GM12878 (cell line): ENCODE measurements at regions not wholly inside any gene's neighbourhood (a gene's known extent, or its start where the extent isn't known, plus 50 kb on each side); places are given as distances from the start of the nearest gene placed in this dataset.

Experiments used
- ATAC-seq: fragments of 200-7000 bp; cut with Tn5 transposase; 3 replicates; pipeline ENCODE4 v1.9.1; 2020; ENCODE audit warnings: mild to moderate bottlenecking, moderate library complexity
- BruUV-seq: library from RNA; stranded (reverse); fragments of 400-500 nt; replicated peaks from 2 replicates; lab custom pipeline; 2021; lab: Mats Ljungman, UMichigan
- CTCF ChIA-PET: fragments of 300-600 bp; sonication (Branson Sonifier 250); formaldehyde crosslinking; extraction: SDS; loops from one replicate; lab custom pipeline; 2021; ENCODE audit warnings: inconsistent platforms; lab: Yijun Ruan, JAX
- POLR2A ChIA-PET: fragments of 350-600 bp; formaldehyde crosslinking; extraction: SDS; loops from one replicate; lab custom pipeline; 2021; ENCODE audit warnings: inconsistent platforms; lab: Charles Lee
- RAD21 ChIA-PET: fragments of 300-600 bp; sonication (Branson Sonifier 250); formaldehyde crosslinking; loops from one replicate; lab custom pipeline; 2023; ENCODE audit warnings: antibody characterized with exemption; ENCODE audit not compliant: unreplicated experiment; lab: Charles Lee
- SMC1A ChIA-PET: fragments of 300-600 bp; sonication (Branson Sonifier 250); formaldehyde crosslinking; loops from one replicate; lab custom pipeline; 2023; ENCODE audit not compliant: unreplicated experiment, uncharacterized antibody; lab: Charles Lee
- DNase-seq: peaks from one replicate; pipeline ENCODE4 v3.0.0-alpha.2; 2011; ENCODE audit warnings: low read depth, low spot score
- FAIRE-seq: peaks from 3 replicates; lab custom pipeline; 2011; peaks lifted over from hg19 to GRCh38; lab: Jason Lieb, UNC
- H2AFZ ChIP-seq: 2 replicates; pipeline ENCODE4 v1.6.0; 2011; ENCODE audit warnings: low read depth, low read length, control low read depth; ENCODE audit not compliant: control insufficient read depth
- H3K27ac ChIP-seq: 2 replicates; pipeline ENCODE4 v1.5.1; 2011; ENCODE audit warnings: control low read depth; ENCODE audit not compliant: control insufficient read depth, insufficient read depth
- H3K27me3 ChIP-seq, 2 experiments: replicated peaks in 1 of 2; 2 replicates each; pipeline versions ENCODE4 v1.6.0 to v1.6.1; 2011; ENCODE audit warnings: low read length in 1 of 2; ENCODE audit not compliant: control insufficient read depth in 2 of 2, insufficient read depth in 2 of 2
- H3K36me3 ChIP-seq, 2 experiments: 2 replicates each; pipeline ENCODE4 v1.5.1; 2011; ENCODE audit warnings: low read length in 1 of 2; ENCODE audit not compliant: control insufficient read depth in 2 of 2, insufficient read depth in 2 of 2
- H3K4me1 ChIP-seq: 2 replicates; pipeline ENCODE4 v1.6.1; 2011; ENCODE audit warnings: mild to moderate bottlenecking, low read length, moderate library complexity, mixed read lengths; ENCODE audit not compliant: control insufficient read depth, insufficient read depth
- H3K4me2 ChIP-seq: 2 replicates; pipeline ENCODE4 v1.6.0; 2011; ENCODE audit warnings: control low read depth; ENCODE audit not compliant: control insufficient read depth, insufficient read depth
- H3K4me3 ChIP-seq: fragments of 200-600 bp; sonication (generic); 2 replicates; pipeline ENCODE4 v1.5.1; 2016
- H3K79me2 ChIP-seq: 2 replicates; pipeline ENCODE4 v1.6.0; 2011; ENCODE audit warnings: low read length; ENCODE audit not compliant: control insufficient read depth, insufficient read depth
- H3K9ac ChIP-seq: 2 replicates; pipeline ENCODE4 v1.8.0; 2011; ENCODE audit warnings: low read length, control low read depth, mixed read lengths; ENCODE audit not compliant: control insufficient read depth, insufficient read depth
- H3K9me3 ChIP-seq: replicated peaks from 3 replicates; pipeline ENCODE4 v1.5.1; 2011; ENCODE audit warnings: mild to moderate bottlenecking, low read length; ENCODE audit not compliant: control insufficient read depth, insufficient read depth
- H4K20me1 ChIP-seq: 2 replicates; pipeline ENCODE4 v1.6.0; 2011; ENCODE audit not compliant: control insufficient read depth, insufficient read depth
- BMI1 ChIP-seq: fragments of 450-650 bp; IDR thresholded peaks from 2 replicates; pipeline ENCODE4 v1.6.1; 2016; ENCODE audit warnings: mild to moderate bottlenecking, moderate library complexity, borderline replicate concordance
- ESRRA ChIP-seq: IDR thresholded peaks from 2 replicates; pipeline ENCODE4 v1.6.1; 2012; ENCODE audit warnings: mild to moderate bottlenecking, low read length, improper control_type of control experiment
- KDM1A ChIP-seq: fragments of 200-600 bp; sonication (generic); IDR thresholded peaks from 2 replicates; pipeline ENCODE4 v1.6.1; 2016; ENCODE audit warnings: borderline replicate concordance
- MXI1 ChIP-seq: fragments of 150-350 bp; IDR thresholded peaks from 2 replicates; pipeline ENCODE4 v1.6.1; 2011; ENCODE audit warnings: low read depth, mild to moderate bottlenecking, inconsistent platforms, low read length, improper control_type of control experiment
- NBN ChIP-seq: fragments of 450-650 bp; IDR thresholded peaks from 2 replicates; pipeline ENCODE4 v1.6.1; 2016
- PRDM15 ChIP-seq: fragments of 450-650 bp; formaldehyde crosslinking; IDR thresholded peaks from 2 replicates; pipeline ENCODE4 v1.4.0; 2020; ENCODE audit warnings: mild to moderate bottlenecking, moderate library complexity
- SIX5 ChIP-seq: IDR thresholded peaks from 2 replicates; pipeline ENCODE4 v1.6.1; 2011; ENCODE audit warnings: mild to moderate bottlenecking, low read depth, low read length, moderate library complexity; ENCODE audit not compliant: severe bottlenecking
- TCF12 ChIP-seq: IDR thresholded peaks from 2 replicates; pipeline ENCODE4 v1.6.1; 2011; ENCODE audit warnings: low read depth, mild to moderate bottlenecking, low read length
- WRNIP1 ChIP-seq: IDR thresholded peaks from 2 replicates; pipeline ENCODE4 v1.6.1; 2011; ENCODE audit warnings: low read depth, low read length, improper control_type of control experiment, borderline replicate concordance
- YY1 ChIP-seq: IDR thresholded peaks from 2 replicates; pipeline ENCODE4 v1.6.1; 2011; ENCODE audit warnings: low read depth, mild to moderate bottlenecking, low read length
- ZNF207 ChIP-seq: fragments of 450-650 bp; IDR thresholded peaks from 2 replicates; pipeline ENCODE4 v1.6.1; 2014; ENCODE audit warnings: antibody characterized with exemption, mild to moderate bottlenecking, borderline replicate concordance
- ZNF592 ChIP-seq: fragments of 450-650 bp; IDR thresholded peaks from 2 replicates; pipeline ENCODE4 v1.6.1; 2017; ENCODE audit warnings: mild to moderate bottlenecking, moderate library complexity
- WGBS: methylation state at CpG from one replicate; pipeline ENCODE4 v1.1.6; 2016; ENCODE audit warnings: low lambda C conversion rate; ENCODE audit not compliant: insufficient replicate concordance, insufficient coverage; ENCODE audit errors: missing lambda C conversion rate; 5-methylcytosine and 5-hydroxymethylcytosine counted together
- in situ Hi-C: fragments of 300-500 bp; cut with MboI; formaldehyde crosslinking; loops from 9 replicates; pipeline ENCODE4 v1.14.3; 2018; ENCODE audit warnings: mixed read lengths
- intact Hi-C: fragments of 100-400 bp; cut with micrococcal nuclease; formaldehyde crosslinking; loops from one replicate; pipeline ENCODE4 v1.14.2; 2022; ENCODE audit not compliant: unreplicated experiment

- TF ChIP-seq NBN (no peak), YY1 (no peak), ZNF207 (no peak), WRNIP1 (no peak), ESRRA (no peak), MXI1 (no peak), BMI1 (no peak)
- Histone ChIP-seq H4K20me1 (no peaks in the 10 kb centered on the region), H3K9ac (no peak overlapping the region), H3K4me1 (no peaks in the 10 kb centered on the region), H3K9me3 (no peaks in the 10 kb centered on the region), H3K4me3 (no peak overlapping the region), H3K27ac (no peak overlapping the region), H3K27me3 (no peaks in the 10 kb centered on the region), H2AFZ (no peak overlapping the region), H3K4me2 (no peak overlapping the region), H3K79me2 (no peaks in the 10 kb centered on the region), H3K36me3 (no peaks in the 10 kb centered on the region)
- RAD21 ChIA-PET, result no interaction called here
- FAIRE-seq (no peak), ATAC-seq (no peak), DNase-seq (no peak)
- intact Hi-C loops, result no loop called here
- SMC1A ChIA-PET, result interaction anchor here (1.7 kb wide), 1 partner anchor 11 kb away, joined by 5 read pairs; no protein-coding TSS in a partner anchor
- WGBS, result 0% methylated on average over 2 of the region's 2 CpGs
- CTCF ChIA-PET, result interaction anchor here (0.6 kb wide), 1 partner anchor 107 kb away, joined by 5 read pairs; no protein-coding TSS in a partner anchor
- in situ Hi-C loops, result no loop called here
- BruUV-seq, result no TSS peak
- POLR2A ChIA-PET, result no interaction called here
Measured at GRCh38 chr2:167438206-167438605, 549.9 kb downstream of the XIRP2 start.

- SMC1A ChIA-PET, result no interaction called here
- TF ChIP-seq PRDM15 (CRISPR knock-in tag), result no peak
- TF ChIP-seq SIX5, result no peak
- no peak for TF ChIP-seq KDM1A
- TF ChIP-seq TCF12, result no peak
- no peak for TF ChIP-seq ZNF592
Measured at GRCh38 chr2:167431949-167432348, 543.7 kb downstream of the XIRP2 start.

More at GRCh38 chr2:167431949-167432348, 543.7 kb downstream of the XIRP2 start:
- Histone ChIP-seq H3K79me2 (no peaks in the 10 kb centered on the region), H3K4me3 (no peak overlapping the region), H4K20me1 (no peaks in the 10 kb centered on the region), H3K9ac (no peak overlapping the region), H3K4me1 (no peaks in the 10 kb centered on the region), H3K36me3 (no peaks in the 10 kb centered on the region), H3K9me3 (no peaks in the 10 kb centered on the region), H3K4me2 (no peak overlapping the region), H2AFZ (no peak overlapping the region), H3K27me3 (no peaks in the 10 kb centered on the region), H3K27ac (no peak overlapping the region)
- ChIA-PET CTCF (interaction anchor here (0.6 kb wide), 1 partner anchor 552 kb away, joined by 3 read pairs; no protein-coding TSS in a partner anchor), POLR2A (no interaction called here), RAD21 (no interaction called here)
- ATAC-seq (no peak), DNase-seq (no peak), FAIRE-seq (no peak)
- intact Hi-C loops, result no loop called here
- no TSS peak for BruUV-seq
- in situ Hi-C loops, result no loop called here
- 3% methylated on average over 2 of the region's 2 CpGs for WGBS
